M059J (cell line): ENCODE measurements at regions not wholly inside any gene's neighbourhood (a gene's known extent, or its start where the extent isn't known, plus 50 kb on each side); places are given as distances from the start of the nearest gene placed in this dataset.
"Not testable (repeated sequence)": the region's sequence is repeated elsewhere in the genome, so short reads cannot be mapped to it uniquely, and the experiment has no call there.

Experiments used
- DNase-seq: peaks from one replicate; pipeline ENCODE4 v3.0.0-alpha.2; 2012; ENCODE audit warnings: low read depth

DNA sequence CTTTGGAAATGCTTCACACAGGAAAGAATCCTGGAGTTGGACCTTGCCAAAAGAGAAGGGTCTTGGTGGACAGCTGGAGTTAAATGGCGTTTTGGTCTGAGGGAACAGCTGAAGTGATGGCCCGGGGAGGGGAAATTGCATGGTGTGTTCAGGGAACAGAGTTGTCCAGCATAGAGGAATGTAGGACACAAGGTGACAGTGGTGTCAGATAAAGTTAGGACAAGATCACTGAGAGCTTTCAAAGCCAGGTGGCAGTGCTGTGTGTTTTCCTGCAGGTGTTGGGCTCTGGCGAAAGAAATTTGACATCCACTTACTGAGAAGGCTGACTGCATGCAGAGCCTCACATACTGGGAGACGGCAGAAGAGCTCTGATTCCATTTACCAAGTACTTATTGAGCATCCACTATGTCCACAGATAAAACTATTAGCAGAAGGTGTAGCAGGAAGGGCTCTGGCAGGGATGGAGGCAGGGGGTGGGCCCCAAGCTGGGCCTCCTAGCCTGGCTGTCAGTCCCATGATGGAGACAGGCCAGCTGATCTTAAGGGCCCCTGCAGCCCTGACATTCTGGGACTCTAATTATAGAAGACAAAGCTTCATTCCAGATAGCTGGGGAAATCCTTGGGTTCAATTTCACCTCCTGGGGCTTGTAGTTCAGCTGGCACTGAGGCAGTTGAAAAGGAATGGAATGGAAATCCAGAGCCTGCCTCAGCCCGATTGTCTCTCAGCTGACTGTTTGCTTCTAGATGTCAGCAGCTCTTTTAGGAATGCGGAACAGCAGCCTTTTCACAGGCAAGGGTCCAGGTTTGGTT, 150.2 kb upstream of the MAMLD1 start:
- no peak for DNase-seq

DNA sequence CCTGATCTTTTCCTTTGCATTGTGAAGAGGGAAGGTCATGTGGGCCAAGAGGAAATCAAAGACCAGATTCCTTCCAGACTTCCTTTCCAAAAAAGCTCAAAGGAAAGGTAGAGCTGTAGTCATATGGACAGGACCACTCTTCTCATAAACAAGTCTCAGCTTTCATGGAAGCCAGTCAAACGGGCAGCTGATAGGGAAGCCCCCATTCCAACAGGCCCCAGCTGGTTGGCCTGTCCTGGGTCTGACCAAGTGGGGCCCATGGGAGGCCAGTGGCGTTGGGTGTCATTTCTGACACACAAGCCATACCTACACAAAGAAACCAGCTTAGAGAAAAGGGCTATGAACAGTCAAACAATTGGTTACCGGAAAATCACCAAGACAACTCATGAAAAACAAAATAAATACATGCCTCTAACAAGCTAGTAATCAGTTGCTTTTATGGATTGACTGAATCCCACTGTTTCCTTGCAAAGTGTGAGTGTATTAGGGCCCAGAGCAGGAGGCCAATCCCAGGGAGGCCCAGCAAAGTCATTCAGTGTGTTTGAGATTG, 149.6 kb upstream of the MAMLD1 start:
- no peak for DNase-seq

DNA sequence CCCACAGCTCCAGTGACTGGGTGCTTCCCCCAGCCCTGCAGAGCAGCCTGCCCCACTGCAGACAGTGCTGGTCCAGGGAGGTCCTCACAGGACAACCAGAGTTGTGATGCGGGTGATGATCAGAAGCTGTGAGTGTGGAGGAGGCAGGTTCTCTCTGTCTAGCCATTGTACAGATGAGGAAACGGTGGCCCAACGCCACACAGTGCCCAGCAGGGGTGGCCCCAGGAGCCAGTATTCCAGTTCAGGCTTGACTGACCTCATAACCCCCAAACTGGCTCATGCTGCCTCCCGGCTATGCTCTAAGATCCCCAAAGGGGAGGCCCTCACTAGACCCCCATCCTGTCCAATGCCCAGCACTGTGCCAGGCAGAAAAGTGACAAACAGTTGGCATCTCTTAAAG, 147.1 kb upstream of the MAMLD1 start:
- DNase-seq = not testable (repeated sequence)

DNA sequence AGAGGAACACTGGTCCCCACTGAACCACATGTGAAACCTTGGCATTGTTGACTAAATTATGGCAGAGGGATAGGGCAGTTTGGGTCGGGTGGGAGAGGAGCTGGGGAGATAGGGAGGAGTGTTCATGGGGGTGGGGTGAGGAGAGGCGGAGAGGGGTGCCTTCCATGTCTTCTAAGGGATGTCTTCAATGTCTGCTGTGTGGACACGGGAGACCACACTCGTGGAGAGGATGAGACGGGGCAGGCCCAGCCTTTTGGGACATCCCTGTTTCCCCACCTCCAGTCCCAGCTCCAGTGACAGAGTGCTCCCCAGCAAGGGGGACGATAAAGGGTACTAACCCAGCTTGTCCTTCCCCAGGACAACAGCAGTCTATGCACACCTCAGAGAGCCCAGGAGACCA, 146.4 kb upstream of the MAMLD1 start:
- DNase-seq = no peak

DNA sequence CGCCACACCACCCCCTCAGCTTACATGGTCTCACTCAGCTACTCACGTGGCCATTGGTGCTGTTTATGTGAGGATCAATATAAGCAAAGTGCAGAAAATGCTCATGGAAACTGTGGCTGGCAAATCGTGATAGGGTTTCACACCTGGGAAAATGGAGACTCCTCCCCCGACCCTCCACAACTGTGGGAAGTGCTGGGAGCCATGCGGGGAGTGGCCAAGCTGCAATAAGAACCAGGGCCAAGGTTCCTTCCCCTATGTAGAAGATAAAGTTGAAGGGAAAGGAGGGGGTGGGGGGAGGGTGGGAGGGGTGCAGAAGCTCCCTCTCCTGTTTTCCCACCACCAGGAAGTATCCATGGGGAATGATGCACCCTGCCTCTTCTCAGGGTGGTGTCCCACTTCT, 145.5 kb upstream of the MAMLD1 start:
- no peak for DNase-seq

DNA sequence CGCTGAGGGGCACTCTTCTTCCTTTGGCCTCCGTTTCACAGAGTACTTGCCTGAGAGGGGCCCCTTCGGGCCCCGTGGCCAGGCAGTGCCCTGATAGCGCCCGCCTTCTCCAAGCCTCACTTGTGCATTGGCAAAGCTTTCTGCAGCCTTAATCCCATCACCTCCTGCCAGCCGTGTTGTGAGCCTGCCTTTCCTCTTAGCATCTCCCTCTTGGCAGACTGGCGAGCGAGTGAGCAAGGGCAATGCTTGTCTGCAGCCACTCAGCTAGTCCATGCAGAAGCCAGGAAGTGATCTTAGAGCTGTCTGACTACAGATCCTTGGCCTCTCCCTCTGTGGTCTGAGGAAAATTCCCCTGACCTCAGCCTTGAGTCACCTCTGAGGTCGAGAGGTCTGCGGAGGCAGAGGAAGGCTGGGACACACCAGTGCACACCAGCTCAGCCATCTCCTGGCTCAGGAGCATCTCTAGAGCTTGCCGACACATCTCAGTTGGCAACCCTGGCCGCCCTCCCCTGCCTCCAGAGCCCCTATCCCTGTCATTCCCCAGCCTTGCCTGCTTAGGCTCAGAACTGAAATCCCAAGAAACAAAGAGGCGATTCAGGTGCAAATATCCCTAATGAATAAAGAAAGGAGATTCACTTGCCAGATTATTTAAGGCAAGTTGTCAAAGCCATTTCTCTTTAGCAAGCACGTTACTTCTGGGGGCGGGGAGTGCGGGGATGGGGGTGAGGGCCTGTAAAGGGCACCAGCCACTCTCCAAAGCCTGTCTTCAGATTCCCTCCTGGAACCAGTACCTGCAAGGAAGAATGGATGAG, 143.5 kb upstream of the MAMLD1 start:
- peak; percentile 91 for DNase-seq

DNA sequence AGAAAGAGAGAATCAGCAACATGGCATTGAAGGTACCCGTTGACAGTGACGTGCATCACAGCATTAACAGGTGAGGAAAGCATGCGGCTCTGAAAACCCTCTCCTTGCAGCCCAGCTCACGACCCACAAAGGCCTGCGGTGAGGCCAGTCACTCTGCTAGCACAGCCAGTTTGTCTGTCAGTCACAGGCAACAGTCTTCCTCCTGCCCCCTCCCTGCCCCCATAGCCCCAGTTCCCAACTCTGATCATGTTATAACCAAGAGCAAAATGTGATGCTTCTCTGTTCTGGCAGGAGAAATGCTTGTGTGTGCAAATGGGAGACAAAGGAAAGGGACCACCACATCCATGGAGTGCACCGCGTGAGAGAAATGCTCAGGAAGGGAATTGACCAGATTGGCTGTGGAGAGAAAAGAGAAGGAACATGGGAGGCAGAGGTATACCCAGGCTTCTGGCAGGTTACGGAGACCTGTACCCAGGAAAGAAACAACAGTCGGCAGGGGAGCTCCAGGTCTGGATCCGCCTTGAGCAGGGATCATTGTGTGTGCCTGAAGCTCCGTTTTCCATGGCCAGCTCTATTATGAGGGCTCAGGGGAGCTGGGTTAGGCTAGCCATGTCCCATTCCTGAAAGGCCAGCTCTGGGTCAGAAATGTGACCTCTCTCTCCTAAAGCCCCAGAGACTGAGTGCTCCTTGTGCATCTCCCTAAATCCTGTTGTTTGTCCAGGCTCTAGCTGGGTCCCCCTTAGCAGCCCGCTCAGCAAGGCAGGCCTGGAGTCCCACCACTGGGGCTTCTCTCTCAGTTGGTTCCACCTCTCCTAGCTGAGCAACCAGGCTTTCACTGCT, 139.7 kb upstream of the MAMLD1 start:
- no peak for DNase-seq

DNA sequence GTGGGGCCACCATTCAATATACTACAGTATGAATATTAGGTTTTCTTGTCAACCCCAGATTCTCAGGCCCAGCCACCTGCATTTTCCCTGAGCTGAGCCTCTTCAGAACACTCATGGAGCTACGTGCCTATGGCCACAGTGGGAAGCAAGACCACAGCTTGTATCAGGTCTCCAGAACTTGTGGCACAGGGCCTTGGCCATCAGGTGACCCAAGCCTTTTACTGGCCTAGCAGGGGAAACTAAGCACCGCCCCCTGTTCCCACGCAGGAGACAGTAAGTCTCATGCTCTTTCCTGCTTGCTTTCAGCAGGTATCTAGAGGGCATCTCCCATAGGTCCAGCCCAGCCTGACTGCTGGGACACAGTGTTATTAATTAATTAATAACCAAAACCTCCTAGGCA, 138.4 kb upstream of the MAMLD1 start:
- DNase-seq = no peak

DNA sequence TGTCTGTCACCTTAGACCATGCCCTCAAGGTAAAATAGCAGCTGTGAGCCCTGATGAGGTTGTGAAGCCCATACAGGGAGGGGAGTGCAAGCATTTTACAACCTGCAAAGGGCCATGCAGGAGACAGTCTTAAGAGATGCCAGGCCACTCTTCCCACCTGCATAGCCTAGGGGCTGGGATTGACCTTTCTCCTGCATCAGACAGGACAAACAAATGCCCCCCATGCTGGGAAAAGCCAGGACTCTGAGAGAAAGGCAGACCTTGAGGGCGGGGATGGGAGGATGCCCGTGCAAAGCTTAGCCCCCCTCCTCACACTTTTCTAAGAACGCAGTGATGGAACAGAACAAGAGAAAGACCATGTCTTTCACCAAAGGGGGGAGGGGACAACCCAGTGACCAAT, 137.9 kb upstream of the MAMLD1 start:
- DNase-seq = no peak

DNA sequence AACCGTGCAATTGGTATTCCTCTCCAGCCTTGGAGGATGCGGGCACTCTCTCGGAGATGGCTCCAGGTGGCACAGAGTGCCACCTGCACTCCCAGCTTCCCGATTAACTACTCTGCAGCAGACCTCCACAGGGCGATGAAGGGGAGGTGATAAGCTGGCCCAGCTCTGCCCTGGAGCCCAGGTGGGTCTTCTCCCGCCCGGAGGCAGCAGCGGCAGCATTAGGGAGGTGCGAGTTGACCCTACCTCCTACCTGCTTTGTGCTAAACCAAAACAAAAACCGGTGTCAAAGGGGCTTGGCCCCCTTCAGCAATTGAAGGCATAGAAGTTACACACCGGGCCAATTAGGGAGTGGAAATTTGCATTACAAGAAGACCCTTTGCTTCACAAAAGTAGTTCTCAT, 137.4 kb upstream of the MAMLD1 start:
- no peak for DNase-seq

DNA sequence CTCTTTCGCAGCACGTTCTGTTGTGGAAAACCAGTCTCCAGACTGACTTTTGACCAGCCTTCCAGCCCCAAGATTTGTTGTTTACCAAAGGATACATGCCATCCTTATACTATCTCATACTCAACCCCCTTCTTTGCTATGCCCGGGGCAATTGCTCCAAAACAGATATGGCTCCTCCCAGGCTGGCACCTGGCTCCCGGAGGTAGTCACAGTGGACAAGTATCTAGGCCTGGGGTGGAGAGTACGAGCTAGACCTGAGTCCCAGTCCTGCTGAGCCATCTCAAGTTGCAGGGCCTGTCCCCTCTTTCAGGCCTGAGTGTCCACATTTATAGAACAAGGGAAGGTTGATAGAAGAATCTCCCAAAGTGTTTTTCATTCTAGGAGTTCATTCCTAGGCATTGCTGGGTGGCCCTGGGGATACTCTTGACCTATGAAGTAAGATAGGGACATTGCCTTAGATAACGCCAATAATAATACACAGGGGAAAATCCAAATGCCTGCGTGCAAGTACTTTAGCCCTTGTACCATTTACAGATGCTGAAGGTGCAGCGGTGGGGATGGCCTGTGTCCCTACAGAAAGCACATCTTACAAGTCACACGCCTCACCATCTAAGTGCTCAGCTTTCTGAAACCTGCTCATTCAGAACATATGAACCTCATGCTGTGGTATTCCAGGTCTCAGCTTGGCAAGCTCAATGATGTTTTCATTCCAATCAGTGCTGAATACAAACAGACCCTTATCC, 136.7 kb upstream of the MAMLD1 start:
- no peak for DNase-seq

DNA sequence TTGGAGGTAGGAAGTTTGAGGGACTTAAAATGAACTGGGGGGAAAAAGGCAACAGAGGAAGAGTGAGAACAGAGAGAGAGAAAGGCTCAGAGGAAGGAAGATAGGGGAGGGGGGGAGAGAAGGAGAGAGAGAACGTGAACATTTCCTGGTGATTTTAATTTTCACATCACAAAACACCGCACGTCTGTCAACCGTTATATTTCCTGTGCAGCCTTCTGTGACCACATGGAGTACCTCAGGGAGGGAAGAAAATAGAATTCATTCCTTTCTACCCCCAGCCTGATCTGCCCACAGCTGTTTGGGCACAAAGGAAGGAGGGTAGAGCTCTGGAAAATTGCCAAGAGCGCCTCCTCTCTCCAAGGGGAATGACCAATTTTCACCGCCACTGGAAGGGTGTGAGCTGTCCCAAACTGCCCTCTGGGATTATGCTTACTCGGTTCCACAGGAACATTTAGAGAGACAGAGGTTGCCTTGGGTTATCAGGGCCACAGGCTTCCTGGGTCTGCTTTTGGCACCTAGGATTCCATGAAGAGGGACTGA, 135.7 kb upstream of the MAMLD1 start:
- peak; percentile 14 for DNase-seq

DNA sequence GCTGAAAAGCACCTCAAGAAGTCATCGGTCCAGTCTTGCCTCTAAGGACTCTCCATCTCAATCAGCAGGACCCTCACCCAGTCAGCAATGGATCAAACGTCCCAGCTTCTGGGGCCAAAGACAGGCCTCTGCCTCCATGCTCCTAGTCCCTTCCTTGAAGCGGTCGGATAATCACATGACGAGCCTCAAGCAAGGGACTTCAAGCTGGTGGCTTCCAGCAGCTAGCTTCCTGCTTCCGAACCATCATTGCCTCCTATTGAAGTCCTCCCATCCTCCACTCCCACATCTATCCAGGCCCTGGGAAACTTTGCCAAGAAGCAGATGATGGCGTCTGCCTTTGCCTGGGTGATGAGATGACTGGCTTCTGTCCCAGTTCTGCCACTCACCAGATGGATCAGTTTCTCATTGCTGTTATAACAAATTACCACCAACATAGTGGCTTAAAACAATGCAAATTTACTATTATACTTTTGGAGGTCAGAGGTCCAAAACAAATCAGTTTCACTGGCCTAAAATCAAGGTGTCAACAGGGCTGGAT, 135.2 kb upstream of the MAMLD1 start:
- DNase-seq = no peak

DNA sequence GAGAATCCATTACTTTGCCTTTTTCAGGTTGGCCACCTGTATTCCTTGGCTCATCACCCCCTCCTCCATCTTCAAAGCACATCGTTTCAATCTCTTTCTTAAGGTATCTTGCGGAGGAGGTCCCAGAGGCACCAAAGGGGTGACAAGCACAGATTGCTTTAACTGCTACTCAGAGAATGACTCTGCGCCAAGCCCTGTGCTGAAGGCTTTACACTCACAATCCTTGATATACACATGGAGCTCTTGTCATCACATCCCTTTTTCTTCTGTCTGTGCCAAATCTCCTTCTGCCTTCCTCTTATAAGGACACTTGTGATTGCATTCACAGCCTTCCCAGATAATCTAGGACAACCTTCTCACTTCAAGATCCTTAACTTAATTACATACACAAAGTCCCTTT, 134.7 kb upstream of the MAMLD1 start:
- no peak for DNase-seq

DNA sequence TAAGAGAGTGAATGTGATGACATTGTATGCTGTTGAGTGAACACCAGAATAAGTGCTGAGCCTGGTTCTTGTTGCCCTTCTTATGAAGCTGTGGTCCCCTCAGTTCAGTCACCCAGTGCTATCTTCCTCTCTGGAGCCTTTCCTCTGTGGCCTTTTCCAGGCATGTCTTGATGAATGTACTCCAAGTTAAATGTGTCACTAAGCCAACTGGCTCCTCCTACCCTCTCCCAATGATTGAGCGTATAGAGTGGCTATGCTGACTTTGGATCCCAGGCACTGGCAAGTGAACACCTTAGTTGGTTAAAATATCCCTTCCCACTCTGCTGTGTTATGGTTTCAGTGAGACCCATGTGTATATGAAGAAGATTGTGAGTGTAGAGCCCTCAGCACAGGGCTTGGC, 134.1 kb upstream of the MAMLD1 start:
- no peak for DNase-seq

DNA sequence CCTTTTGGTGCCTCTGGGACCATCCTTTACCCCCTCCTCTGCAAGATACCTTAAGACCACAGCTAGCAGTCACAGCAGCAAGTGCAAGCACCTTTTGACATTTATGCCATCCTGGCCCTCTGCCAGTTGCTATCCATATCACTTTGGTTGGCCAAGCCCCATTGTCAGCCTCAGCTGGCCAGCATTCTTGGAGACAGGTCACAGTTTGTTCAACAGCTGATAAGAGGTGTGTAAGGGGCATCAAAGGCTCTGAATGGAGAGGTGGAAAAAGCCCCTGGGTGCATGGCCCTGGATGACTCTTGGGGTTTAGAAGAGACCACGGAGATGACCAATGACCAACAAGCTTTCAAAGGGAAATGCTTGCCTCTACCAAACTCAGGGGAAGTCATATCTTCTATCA, 133.6 kb upstream of the MAMLD1 start:
- no peak for DNase-seq

DNA sequence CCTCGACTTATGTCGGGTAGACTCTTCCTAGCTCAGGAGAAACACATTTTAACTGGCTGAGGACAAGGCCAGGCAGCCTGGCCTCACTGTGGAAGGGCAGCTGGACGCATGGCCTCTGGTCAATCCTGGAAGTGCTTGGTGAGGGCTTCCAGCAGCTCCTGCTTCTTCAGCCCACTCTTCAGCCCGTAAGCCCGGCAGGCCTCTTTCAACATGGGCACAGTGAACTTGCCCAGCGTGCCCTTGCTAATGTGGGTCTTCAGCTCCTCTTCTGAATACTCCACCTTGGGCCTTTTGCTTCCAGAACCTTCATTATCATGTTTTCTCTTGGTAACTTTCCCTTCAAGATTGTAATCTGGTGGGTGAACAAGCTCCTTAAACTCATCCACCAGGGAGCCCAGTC, 132.2 kb upstream of the MAMLD1 start:
- DNase-seq = not testable (repeated sequence)

DNA sequence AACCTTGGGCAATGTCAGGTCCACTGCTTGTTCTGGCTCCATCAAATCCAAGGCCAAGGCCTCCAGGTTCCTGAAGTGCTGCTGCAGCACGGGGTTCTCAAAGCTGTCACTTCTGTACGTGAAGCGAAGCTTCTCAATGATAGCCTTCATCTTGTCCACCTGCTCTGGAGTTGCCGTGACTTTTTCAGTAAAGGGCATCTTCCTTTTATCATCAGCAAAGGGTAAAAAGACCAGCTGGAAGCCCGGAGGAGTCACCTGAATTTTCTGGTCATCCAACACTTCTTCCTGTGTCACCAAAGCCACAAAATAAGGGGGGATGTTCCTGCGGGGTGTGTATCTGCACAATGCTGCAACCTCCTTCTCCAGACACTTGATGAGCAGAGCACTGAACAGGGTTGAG, 131.7 kb upstream of the MAMLD1 start:
- DNase-seq = not testable (repeated sequence)

DNA sequence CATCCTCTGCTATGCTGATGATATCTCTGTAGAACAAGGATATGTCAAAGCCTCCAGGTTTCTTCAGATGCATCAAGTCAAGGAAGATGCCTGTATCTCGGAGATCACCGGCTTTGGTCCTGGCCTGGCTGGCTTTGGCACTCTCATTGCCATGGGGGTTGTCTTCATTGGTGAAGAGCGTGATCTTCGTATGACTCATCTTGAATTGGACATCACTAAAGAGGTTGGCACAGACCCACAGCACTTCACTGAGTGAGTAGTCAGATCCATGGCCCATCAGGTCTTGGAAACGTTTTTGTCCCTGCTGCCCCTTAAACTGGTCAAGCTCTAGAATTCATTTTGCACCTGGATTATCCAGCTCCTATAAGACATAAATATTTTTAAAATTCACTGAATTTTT, 130.9 kb upstream of the MAMLD1 start:
- peak; percentile 53 for DNase-seq

DNA sequence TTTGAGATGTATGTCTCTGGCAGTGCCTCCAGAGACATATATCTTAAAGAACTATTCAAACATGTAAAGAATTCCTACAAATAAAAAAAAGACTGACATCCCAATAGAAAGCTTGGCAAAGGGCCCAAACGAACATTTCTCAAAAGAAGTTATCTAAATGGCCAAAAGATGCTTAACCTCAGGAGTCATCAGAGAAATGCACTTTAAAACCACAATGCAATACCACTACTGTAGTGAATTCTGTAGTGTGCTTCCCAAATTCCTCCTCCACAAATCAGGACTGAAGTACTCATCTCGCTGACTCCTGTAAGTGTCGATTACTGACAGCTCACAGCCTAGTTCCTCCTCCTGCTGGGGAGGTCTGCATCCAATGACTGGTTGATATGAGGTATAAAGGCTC, 129.0 kb upstream of the MAMLD1 start:
- peak; percentile 80 for DNase-seq

DNA sequence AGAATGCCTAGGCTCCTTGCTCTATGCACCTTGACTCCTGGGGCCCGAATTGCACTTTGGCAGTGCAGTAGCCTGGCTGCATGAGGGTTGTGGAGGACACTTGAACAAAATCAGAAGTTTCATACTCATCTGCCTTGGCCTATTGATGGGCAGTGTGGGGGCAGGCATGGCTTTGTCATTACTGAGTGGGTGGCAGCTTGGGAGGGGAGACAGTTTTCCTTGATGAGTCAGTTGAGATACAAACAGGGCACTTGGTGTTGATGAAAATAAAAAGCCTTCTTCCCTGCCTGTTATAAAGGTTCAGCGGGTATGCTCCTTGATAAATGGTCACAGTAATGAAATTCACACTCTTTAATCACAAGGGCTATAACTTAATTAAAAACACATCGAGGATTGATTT, 126.8 kb upstream of the MAMLD1 start:
- DNase-seq = peak; percentile 42
